PC-9 (cell line): ENCODE measurements at regions not wholly inside any gene's neighbourhood (a gene's known extent, or its start where the extent isn't known, plus 50 kb on each side); places are given as distances from the start of the nearest gene placed in this dataset.

Experiments used
- CTCF ChIP-seq: fragments of 200-600 bp; sonication (generic); conservative IDR thresholded peaks from 2 replicates; pipeline ENCODE4 v1.6.1; 2017; ENCODE audit warnings: mixed run types, antibody characterized with exemption, mild to moderate bottlenecking, moderate library complexity
- EZH2 ChIP-seq: fragments of 200-600 bp; sonication (generic); IDR thresholded peaks from 2 replicates; pipeline ENCODE4 v1.8.0; 2017; ENCODE audit warnings: antibody characterized with exemption, low read depth

- TF ChIP-seq CTCF (no peak), EZH2 (no peak)
Measured at GRCh38 chr15:61743345-61743909, 316.8 kb downstream of the VPS13C start.
